ENCODE measurements at regions not wholly inside any gene's neighbourhood (a gene's known extent, or its start where the extent isn't known, plus 50 kb on each side); places are given as distances from the start of the nearest gene placed in this dataset.
"Not testable (repeated sequence)": the region's sequence is repeated elsewhere in the genome, so short reads cannot be mapped to it uniquely, and the experiment has no call there.

DNA sequence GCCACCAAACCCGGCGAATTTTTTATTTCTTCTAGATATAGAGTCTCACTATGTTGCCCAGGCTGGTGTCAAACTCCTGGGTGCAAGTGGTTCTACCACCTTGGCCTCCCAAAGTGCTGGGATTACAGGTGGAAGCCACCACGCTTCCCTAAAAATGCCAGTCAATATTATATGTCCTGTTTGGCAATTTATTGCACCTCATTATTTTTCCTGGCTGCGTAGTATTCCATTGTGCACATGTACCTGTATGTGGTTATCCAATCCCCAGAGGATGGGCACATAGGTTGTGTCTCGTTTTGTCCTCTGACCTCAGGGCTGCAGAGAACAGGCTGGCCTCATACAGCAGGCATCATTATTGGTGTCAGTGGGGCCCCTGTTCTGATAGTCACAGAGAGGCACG is 181.7 kb downstream of the C9orf50 start:
- DNase-seq (ENCODE audit: low read depth in 4 of 4, low spot score in 1 of 4) = no peak

DNA sequence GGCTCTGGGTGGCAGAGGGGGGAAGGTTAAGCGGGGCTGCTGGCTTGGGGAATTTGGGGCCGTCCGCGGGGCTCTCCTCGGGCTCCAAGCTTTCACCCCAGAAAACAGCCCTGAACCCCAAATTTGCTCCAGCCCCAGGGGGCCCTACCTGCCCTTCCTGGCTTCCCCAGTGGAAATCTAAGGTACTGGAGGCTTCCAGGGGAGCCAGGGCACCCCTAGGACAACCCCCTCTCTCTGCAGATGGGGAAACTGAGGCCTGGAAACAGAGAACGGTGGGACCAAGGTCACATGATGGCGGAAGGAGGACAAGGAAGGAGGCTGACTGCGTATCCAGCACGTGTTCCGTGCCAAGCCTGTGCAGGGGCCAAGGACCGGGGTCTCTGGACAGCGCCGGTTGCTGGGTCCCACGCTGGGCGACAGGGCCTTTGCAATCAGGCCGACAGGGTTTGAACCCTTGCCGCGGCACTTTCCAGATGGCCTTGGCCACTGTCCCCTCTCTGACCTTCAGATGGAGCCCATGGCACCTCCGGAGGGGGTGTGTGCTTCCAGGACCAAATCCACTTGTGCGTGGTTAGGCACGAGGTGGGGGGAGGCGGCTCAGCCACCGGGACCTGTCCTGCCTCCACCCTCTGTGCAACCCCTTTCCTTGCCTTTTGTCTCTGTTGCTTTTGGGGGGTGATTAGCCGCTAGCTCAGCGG is 183.1 kb downstream of the C9orf50 start:
- no peak for DNase-seq (ENCODE audit: low read depth in 4 of 4, low spot score in 1 of 4)

DNA sequence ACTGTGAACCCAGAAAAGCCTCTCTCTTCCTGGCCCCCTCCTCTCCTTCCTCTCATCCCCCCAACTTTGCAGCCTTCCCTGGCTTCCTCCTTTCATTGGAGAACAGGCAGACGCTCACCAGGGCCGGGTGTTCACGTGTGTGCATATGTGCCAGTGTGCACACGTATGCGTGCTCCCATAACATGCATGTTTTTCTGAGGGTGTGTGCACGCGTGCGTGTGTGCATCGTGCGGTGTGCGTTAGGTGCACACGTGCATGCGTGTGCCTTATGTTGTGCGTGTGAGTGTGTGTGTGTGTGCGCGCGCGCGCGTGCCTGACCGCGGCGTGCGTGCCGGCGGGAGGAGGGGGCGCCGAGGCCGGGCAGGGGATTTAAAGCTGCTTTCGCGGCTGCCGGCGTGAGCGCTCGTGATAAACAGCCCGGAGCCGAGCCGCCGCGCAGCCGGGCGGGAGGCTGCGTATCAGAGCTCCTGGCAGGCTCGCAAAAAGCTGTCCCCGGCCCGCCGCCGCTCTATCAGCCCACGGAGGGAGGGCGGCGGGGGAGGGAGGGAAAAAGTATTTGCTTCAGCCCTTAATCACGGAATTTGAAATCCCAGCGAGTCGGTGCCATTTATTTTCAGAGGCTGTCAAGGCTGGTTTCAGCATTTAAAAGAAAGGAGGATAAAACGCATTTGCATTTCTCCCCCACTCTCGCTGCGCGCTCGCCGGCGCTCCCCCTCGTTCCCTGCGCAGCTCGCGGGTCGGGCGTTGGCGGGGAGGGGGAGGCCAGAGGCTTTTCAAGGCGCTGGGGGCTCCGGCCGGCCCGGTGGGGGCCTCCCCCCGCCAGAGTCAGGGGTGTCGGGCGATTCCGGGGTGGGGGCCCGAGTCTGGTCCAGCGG is 183.9 kb downstream of the C9orf50 start:
- DNase-seq (ENCODE audit: low read depth in 4 of 4, low spot score in 1 of 4) = no peak

DNA sequence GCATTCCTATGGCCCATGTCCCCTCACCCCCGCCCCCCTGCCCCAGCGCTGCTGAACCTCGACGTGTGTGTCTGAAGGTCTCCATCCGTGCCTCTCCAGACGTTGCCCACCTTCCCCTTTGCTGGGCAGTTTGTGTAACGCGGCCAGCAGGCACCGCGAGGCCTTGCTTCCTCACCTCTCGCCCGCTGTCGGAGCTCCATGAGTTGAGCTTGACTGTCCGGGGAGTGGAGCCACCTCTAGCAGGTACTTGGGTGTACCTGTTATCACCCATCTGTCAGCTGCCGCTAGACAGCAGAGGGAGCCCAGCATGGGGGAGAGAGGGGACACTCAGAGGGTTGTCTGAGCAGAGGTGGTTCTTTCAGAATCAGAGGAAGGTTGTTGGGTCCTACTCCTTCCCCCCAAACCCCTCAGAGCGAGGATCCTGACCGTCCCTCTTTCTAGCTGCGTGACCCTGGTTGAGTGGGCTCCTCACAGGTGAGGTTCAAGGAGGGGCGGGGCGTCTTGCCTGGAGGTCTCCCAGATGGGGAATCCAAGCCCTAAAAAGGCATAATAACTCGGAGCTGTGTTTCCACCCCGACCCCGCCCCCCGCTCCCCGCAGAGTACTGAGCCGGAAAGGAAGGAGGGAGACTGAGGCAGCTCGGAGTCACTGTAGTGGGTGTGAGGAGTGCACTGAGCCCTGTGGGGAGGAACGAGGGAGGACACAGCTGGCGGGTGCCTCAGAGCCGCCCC is 184.7 kb downstream of the C9orf50 start:
- DNase-seq (ENCODE audit: low read depth in 4 of 4, low spot score in 1 of 4) = no peak

DNA sequence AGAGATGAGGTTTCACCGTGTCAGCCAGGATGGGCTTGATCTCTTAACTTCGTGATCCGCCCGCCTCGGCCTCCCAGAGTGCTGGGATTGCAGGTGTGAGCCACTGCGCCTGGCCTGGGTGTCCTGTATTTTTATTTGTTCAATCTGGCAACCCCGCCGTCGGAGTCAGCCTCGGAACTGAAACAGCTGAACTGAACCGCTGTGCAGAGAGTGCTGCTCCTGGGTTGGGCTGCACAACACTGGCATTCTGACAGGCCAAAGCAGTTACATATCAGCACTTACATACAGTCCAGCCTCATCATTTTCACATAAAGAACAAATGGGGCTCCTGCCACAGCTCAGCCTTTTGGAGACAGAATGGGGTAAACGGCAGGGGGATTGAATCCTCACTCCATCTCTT is 185.6 kb downstream of the C9orf50 start:
- no peak for DNase-seq (ENCODE audit: low read depth in 4 of 4, low spot score in 1 of 4)

DNA sequence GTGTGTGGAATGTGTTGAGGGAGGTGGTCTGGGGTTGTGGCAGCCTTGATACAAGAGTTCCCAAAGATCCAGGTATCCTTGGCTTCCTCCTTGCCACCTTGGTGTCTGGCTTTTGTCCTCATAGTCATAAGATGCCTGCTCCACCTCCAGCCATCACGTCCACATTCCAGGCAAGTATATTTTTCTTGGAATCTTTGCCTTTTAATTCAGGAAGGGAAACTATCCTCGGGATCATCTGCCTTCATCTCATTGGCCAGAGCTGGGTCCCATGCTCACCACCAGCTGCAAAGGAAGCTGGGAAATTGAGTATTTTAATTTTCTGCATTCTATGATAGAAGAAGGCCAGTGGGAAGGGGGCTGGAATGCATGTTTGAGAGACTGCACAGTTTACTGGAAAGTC is 186.7 kb downstream of the C9orf50 start:
- no peak for DNase-seq (ENCODE audit: low read depth in 4 of 4, low spot score in 1 of 4)

DNA sequence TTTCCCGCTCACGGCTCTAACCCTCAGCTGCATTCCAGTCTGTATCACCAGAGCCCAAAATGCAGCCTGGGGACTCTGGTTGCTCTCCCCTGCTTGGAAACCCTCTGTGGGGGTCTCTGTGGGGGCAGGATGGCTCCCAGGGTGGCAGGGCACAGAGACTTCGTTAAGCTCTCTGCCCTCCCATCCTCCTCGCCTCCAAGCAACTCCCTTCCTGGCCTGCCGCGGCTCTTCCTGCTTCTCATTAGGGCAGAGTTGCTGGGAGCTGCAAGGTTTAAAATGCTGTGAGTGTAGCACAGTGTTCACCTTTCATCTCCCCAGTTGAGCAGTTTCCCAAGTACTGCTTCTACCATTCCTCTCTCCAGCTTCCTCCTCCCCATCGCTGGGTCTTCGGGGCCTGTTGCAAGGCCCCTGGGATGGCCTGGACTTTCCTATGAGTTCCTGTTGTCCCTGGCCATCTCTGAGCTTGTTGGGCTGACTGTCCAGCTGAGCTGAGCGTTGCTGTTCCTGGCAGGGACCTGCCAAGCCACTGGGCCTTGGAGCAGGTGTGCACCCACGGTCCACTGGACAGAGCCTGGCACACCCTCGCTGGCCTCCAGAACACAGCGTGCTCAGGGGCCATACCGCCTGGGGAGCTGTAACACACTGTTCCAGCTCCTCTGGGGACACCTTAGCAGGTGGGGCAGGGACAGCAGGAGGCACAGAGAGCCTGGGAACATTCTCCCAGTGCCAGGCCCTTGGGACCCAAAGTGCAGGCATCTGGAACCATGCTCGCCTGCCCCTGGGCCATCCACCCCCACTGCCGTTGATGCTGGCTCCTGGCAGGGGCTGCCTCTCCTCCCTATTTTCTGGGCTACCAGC is 188.4 kb downstream of the C9orf50 start:
- no peak for DNase-seq (ENCODE audit: low read depth in 4 of 4, low spot score in 1 of 4)

DNA sequence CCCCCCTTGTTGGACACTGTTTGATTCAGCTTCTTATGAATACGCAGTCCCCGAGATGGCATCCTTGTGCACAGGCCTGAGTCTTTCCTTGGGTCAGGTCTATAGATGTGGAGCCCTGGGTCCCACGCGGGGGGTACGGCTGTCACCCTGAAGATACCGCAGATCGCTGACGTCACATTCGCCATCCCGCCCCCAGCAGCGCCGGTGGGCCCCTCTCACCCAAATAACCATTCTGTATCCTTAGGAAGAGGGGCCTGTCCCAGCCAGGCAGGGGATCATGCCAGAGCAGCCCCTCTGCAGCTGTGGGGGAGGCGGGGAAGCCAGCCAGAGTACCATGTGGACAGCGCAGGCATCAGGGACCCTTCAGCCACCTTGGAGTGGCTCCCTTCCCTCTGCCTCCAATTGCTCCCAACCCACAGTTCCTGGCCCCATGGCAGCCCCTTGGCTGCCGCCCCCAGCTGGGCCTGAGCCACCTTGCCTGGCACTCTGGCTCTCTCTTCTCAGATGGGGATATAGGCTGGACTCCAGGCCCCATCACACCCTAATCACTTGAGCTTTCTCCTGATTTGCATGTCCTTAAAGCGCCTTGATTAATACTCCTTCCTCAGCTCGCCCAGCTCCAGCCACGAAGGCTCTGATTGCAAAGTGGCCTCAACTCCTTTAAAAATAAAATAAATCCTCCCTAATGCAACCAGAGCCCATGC is 189.8 kb downstream of the C9orf50 start:
- no peak for DNase-seq (ENCODE audit: low read depth in 4 of 4, low spot score in 1 of 4)

DNA sequence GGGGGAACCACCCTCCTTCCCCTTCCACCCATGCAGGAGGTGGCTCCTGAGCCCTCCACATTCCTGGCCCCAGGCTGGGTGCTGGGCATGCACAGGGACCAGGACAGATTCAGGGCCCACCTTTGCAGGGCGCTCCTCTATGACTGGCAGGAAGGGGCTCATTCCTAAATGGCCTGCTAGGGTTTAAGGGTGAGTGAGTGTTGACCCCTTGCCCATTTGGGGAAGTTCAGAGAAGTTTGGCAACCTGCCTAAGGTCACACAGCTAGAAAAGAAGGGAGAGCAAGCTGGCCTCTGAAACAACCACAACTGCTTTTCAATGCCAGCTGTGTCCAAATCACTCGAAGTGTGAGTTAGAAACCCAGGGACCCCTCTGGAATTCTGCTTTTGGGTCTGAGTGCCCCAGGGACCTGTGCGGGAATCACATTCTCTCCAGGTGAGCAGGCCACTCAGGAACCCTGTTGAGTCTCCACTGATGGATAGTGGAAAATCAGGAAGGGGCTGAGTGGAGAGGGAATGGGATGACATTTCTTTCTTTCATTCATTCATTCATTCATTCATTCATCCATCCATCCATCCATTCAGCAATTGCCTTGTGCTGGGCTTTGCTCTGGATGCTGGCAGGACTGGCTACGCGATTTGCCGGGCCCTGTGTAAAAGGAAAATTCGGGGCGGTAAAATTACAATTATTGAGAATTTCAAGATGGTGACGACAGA is 191.9 kb downstream of the C9orf50 start:
- no peak for DNase-seq (ENCODE audit: low read depth in 4 of 4, low spot score in 1 of 4)

DNA sequence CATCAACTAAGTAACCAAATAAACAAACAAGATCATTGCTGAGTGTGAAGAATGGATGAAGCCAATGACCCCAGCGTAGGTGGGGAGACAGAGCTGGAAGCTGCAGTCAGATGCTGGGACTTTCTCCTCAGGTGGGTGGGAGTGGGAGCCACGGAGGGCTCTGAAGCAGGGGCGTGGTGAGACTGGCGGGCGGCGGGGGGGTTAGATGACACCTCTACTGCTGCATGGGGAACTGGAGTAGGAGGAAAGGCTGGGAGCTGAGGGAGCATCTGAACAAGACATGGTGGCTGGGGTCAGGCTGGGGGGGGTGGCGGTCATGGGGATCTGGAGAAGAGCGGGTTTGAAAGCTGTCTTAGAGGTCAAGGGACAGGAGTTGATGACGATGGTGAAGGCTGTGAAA is 193.8 kb downstream of the C9orf50 start:
- no peak for DNase-seq (ENCODE audit: low read depth in 4 of 4, low spot score in 1 of 4)

DNA sequence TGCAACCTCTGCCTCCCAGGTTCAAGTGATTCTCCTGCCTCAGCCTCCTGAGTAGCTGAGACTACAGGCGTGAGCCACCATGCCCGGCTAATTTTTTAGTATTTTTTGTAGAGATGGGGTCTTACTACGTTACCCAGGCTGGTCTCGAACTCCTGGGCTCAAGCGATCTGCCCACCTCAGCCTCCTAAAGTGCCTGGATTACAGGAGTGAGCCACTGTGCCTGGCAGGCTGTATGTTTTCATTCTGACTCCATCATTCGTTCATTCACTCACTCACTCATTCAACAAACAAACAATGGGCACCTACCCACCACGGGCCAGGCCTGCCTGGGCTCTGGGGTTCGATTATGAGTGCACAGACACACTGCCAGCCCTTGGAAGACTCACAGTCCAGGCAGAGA is 197.1 kb downstream of the C9orf50 start:
- not testable (repeated sequence) for DNase-seq (ENCODE audit: low read depth in 4 of 4, low spot score in 1 of 4)

DNA sequence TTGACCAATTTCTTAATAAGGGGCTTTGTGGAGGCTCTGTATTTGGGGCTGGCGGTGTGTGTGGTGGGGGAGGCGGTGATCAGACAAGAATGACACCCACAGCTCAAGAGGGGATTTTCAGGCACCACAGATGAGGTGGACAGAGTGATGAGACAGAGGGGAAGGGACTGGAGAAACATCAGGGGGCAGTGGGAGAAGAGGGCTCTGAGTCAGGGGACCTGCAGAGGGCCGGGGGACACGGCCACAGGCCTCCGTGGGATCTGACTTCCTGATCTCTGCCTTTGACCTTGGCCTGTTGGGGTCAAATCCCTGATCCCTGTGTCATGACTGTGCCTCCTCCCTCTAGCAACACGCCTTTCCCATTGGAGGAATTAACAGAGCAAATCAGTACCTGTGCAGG is 197.7 kb downstream of the C9orf50 start:
- DNase-seq (ENCODE audit: low read depth in 4 of 4, low spot score in 1 of 4) = no peak

DNA sequence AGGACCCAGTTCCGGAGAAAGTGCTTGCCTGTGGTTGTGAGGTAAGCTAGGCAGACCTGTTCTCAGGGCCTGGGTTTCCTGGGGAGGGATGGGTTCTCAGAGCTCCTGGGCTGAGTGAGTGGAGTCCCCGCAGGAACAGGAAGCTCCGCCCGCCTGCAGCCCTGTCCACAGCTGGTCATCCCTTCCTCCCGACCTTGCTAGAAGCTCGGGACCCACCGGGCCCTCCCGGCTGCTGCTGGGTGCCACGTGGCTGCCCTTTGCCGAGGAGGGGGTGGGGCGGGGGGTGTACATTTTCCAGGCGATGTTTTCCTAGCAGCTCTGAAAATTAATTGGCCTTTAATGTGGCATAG is 198.1 kb downstream of the C9orf50 start:
- no peak for DNase-seq (ENCODE audit: low read depth in 4 of 4, low spot score in 1 of 4)

DNA sequence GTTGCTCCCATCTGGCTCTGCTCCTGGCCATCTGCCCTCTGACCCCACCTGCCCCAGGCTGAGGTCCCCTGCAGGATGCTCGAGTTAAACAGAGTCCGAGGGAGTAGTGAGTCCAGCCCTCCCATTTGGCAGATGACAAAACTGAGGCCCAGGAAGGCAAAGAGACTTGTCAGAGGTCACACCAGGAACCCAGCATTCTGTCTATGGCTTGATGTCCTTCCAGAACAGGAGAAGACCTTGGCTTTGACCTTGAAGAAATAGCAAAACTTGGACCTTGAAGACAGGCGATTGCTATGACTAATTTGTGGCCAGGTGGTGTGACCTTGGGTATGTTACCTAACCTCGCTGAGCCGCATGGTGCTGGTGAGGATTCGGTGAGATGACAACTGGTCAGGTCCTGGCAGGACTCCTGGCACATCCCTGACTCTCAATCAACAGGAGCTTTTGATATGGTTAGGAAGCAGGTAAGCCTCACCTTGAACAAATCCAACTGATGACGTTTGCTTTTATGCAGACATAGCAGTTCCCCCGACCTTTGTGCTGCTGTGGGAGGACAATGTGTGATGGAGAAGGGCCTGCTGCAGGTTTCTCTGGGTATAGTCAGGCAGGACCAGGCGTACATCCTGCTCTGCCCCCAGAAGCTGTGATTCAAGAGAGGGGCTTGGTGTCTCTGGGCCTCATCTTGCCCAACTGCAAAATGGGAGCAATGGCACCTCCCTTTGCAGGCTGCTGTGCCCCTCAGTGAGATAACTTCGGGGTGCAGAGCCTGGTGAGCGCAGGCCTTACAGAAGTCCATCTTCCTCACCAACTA is 198.7 kb downstream of the C9orf50 start:
- DNase-seq (ENCODE audit: low read depth in 4 of 4, low spot score in 1 of 4) = no peak

DNA sequence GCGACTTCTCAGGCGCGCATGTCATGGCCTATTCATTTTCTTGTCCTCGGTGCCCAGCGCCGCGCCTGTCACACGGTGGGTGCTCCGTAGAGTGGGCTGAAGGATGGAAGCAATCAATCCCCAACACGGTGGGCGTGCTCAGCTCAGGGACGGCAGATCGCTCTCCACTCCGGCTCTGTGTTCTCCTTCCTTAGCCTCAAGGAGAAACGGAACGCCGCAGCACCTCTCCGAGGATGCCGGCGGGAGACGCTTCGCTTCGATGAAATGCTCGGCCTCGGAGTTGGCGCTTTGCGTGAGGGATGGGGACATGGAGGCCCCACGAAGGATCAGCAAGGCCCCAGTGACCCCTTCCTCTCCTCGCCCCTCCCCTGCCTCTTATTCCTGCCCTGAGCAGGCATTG is 199.5 kb downstream of the C9orf50 start:
- DNase-seq (ENCODE audit: low read depth in 4 of 4, low spot score in 1 of 4) = no peak

DNA sequence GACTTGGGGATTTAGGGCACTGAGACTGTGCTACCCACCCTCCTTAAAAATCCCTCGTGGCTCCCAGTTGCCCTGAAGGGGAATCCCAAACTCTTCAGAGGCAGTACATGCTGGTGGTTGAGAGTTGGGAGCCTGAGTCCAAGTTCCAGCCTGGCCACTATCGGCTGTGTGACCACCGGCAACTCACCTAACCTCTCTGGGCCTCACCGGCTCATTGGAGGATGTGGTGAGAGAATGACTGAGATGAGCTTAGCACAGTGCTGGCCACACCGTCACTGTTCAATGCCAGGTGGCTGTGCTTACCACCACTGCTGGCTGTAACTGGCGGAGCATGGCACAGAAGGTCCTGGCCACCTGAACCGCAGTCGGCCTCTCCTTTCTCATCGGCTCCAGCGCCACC is 200.2 kb downstream of the C9orf50 start:
- no peak for DNase-seq (ENCODE audit: low read depth in 4 of 4, low spot score in 1 of 4)

DNA sequence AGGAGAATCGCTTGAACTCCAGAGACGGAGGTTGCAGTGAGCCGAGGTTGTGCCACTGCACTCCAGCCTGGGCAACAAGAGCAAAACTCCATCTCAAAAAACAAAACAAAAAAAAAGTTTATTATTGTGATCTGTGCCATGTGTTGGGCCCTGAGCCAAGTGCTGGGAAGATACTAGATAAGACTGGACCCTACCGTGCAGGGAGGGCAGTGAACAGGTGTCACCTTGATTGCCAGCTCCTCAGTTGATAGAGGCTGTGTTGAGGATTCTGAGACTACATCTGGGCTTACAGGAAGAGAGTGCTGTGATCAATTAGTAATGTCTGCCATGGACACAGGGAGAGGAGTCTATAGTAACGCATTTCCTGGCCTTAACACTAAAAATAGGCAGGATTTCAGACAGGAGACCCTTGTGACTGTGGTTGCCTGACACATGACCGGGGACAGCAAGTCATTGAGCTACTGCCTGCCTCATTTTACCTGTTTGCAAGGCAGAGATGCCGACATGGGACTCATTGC is 201.5 kb downstream of the C9orf50 start:
- DNase-seq (ENCODE audit: low read depth in 4 of 4, low spot score in 1 of 4) = no peak

DNA sequence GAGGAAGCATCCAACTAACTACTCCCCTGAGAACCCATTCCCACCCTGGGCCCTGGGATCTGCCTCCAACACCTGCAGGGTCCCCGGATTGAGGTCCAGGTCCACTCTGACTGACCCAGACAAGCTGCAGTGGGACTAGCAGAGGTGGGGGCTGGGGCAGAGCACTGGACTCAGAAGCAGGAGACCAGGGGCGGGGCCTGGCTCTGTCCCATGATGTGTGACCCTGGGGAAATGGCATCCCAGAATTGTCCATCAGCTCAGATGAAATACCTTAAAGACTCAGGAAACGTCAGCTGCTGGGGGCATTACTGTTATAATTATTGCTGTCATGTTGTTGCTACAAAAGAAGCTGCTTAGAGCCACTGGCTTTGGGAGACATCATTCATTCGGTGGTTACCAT is 202.4 kb downstream of the C9orf50 start:
- no peak for DNase-seq (ENCODE audit: low read depth in 4 of 4, low spot score in 1 of 4)

All from stimulated activated CD4-positive, alpha-beta T cell treated with anti-CD3 and anti-CD28 coated beads, Interleukin-1b, Interleukin-23, amount 100 ng/mL, for 24 hours (primary cell).